ENCODE measurements at regions not wholly inside any gene's neighbourhood (a gene's known extent, or its start where the extent isn't known, plus 50 kb on each side); places are given as distances from the start of the nearest gene placed in this dataset.
"Not testable (repeated sequence)": the region's sequence is repeated elsewhere in the genome, so short reads cannot be mapped to it uniquely, and the experiment has no call there.

DNA sequence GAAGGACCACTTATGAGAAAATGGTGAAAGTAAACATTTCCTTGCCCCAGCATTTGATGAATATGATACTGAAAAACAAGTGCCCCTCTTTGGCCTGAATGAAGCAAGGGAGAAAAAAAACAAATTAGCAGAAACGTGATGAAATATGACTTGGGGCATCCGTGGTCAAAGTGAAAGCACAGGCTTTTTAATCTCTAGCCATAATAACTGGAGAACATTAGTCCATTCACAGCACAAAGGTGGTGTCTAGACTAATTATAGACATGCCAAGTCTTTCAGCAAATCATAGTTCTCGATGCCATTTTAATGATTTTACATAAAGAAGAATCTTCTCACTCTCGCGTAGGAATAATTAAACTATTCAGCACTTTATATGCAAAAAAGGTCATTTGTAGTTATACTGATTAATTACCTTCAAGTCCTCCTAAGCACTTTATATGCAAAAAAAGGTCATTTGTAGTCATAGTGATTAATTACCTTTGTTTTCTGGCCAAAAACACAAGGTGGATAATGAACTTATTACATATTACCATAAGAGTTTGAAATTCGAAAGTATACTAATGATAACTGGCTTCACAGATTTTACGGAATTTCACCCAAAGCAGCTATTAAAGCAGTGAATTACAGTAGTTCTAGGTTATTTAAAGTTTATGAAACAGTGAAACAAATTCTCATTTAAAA is 121.6 kb downstream of the ZNF22 start:
- DNase-seq = not testable (repeated sequence)

DNA sequence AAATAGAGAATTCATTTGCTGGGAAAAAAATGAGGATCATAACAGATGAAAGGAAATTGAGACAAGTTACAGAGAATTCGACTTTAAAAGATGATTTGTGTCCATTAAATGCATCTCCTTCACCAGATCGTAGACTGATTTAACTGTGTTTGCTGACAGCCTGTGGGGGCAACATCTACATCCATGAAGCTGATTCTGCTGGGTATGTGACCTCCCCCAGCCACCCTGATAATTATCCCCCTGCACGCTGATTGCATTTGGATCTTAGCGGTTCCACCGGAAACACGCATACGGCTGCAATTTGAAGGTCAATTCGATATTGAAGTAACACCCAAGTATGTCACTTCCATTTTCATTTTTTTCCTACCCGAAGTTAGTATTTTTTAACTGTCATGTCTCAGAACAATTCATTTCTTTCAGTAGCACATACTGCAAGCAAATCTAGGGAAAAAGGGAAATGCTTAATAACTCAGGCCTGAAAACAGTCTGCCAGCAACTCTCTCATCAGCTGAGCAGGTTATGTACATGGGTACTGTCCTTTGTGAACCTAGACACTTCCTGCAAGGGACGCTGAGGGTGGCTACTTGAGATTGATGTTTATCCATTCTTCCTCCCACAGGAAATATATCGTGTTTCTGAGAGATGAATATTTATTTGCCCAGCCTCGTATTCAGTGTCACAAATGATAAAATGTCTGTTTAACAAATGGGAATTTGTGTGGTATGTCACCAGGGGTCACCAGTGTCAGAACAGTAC is 134.9 kb downstream of the ZNF22 start:
- no peak for DNase-seq

DNA sequence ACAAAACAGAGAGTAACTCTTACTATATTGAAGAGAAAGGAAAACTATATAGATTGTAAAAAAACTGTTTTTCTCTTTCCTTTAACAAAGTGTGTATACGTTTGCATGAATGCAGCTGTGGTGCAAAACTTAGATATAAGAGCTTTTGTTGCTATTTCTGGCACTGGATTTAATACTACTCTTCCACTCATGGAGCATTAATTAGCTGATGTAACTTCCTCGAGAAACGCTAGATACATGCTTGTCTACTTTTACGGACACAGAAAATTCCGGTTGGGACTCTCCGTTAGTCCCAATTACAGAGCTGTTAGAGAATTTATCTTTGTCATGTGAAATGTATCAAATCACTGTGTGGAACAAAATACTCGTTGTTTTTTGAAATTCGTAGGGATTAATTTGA is 135.5 kb downstream of the ZNF22 start:
- DNase-seq = no peak

DNA sequence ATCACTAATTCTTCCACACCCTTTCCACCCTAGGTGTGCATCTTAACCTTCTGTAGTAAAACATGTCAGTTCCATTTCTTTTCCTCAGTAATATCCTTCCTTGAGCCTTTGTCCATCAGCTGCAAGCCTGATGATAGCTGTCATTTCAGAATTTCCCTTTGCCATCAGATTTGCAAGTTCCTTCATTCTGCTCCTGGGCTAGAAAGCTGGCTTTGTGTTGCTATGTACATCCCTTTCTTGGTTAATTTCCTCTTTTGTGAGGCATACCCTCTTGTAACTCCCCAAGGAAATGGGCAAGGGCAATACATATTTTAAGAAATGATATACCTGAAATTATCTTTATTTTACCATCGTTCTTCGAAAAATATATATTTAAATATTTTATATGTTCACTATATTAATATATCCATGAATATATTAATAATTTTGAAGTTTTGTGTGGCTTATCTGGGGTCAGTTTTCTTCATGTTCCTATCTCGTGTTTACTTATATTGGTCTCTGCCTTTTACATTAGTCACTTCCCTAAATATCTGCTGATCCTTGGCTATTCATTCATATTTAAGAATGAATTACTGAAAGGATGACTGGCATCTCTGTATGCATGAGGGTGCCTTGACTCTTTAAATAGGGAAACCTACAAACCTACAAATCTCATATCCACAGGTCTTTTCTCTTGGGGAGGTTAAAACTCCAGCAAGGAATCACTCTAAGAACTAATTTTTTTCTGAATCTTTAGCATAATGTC is 143.8 kb downstream of the ZNF22 start:
- DNase-seq = peak; percentile 80 to 89

DNA sequence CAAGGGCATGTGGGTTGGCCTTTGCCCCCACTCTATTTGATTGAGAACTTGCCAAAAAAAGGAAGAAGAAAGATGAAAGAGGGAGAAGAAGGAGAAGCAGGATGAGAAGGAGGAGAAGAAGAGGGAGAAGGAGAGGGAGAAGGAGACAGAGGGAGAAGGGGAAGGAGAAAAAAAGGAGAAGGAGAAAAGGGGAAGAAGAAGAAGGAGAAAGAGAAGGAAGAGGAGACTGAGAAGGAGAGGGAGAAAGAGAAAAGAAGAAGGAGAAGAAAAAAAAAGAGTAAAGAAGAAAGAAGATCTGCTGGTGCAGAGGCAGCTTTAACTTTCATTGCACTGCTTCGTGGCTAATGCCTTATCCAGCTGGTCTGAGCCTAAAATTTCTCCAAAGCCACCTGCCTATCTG is 144.4 kb downstream of the ZNF22 start:
- DNase-seq = not testable (repeated sequence)

DNA sequence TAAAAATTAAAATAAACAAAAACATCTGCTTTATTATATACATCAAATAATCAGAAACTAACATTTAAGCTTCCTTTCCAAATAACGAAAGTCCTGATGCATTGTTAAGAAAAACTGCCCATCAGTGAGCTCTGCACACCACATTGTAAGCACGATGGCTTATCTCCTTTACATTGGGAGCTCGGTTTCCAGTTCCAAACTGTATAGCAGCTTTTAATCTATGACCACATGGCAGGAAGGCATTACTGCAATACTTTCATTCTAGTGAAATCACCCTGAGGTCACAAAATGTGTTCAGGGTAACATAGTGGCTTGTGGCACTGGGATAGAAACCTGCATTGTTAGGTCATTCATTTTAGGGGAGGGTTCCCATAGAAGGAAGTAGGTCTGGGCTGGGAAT is 146.3 kb downstream of the ZNF22 start:
- no peak for DNase-seq

DNA sequence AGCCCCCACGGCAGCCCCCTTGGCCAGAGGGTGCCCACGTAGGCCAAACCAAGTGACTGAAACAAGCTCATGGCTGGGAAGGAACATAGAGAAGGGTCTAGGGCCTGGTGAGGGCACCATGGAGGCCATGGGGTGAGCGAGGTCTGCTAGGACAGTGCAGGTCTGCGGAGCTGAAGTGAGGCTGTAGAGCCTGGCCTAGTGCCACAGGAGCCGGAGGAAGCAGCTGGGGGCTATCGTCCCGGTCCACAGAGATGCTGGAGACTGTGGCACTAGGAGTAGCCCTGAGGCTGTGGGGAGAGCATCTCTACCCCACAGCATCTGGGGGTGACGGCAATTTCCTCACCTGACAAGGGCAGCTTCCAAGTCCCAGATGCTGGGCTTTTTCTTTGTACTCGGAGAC is 150.3 kb downstream of the ZNF22 start:
- no peak for DNase-seq

DNA sequence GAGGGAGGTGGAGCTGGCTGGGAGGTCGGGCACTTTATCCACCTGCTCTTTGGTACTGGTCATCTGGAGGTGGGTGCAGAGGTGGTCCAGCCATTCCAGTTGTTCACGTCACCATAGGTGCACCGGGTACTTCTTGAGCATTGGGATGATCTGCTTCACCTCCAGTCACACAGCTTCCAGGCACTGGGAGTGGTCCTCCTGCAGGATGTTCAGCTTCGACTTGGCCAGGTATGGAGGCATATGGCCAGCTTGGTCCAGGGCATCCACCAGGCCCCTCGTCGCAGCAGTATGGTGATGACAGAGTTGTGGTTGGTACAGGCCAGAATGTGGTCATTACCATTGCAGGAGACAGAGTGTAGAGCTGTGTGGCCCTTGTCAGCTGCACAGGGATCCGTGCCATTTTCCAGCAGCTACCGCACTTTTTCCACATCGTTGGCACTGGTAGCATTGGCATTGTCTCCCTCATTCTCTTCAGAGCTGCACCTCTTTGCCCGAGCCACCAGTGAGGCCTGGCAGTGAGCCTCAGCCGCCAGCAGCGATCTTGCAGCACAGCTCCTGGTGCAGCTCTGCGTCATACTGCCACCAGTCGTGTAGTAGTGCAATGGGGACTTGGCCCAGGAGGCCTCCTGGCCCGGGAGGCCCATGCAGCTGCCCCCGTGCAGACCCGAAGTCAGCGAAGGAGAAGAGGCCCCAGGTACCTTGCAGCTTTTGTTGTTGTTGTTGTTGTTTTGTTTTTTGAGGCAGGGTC is 150.9 kb downstream of the ZNF22 start:
- no peak for DNase-seq

DNA sequence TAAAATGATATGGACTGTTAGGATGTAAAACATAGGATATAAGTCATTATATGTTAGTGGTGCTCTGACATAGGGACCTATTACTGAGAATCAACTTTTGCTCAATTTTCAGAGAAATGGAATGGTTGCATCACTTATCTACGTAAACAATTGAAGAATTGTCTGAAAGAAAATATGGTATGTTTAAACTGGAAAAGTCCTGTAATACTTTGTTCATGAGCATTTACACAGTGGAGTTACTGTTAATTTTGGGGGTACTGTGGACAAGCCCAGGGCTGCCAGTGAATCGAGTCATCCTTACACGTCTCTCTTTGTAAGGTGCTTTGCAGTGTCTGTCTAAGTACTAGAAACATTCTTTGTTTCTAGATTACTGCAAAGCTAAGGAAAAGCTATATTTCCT is 152.0 kb downstream of the ZNF22 start:
- peak; percentile 13 to 83 for DNase-seq

DNA sequence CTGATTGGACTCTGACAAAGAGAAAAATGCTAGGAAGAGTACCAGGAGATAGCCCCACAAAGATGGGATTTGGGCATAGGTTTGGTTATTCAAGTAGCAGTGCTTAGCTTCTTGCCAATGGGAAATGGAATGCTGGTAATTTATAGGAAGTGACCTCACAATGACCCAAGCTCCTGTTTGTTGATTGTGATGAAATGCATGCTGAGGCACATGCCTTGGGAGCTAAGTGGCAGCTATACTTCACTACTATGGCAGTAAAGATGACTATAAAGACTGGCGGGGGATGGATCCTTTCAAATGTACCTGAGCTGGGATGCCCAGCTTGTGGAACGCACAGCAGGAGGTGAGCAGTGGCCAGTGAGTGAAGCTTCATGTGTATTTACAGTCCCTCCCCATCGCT is 153.8 kb downstream of the ZNF22 start:
- peak; percentile 9 to 20 for DNase-seq

DNA sequence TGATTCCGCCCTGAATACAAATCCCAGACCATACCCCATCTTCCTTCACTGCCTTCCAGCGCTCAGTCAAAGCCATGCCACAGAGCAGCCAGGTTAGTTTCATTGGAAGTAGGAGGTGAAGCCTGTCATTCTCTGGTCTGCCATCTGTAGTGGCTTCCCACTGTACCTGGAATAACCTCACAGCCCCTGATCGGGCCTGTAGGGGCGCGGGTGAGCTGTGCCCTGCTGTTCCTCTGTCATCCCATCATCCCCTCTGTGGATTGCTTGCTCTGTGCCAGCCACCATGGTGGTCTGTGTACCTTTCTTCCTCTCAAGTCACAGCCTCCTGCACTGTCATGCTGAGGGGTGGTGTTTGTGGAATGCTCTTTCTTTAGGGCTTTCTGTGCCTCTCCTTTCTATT is 155.1 kb downstream of the ZNF22 start:
- no peak for DNase-seq

DNA sequence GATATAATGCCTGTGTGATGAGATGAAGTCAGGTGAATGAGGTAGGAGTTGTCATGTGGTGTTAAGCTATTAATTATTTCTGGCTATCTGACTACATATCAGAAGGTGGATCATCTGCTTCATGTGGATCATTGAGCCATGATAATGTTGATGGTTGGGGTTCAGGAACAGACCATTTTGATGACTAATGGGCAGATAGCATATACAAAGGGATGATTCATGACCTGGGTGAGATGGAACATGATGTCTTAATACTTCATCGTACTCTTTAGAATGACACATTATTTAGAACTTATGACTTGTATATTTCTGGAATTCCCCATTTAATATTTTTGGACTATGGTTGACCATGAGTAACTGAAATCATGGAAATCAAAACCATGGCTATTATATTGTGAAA is 155.1 kb downstream of the OR13A1 start:
- DNase-seq = peak; percentile 70 to 91

DNA sequence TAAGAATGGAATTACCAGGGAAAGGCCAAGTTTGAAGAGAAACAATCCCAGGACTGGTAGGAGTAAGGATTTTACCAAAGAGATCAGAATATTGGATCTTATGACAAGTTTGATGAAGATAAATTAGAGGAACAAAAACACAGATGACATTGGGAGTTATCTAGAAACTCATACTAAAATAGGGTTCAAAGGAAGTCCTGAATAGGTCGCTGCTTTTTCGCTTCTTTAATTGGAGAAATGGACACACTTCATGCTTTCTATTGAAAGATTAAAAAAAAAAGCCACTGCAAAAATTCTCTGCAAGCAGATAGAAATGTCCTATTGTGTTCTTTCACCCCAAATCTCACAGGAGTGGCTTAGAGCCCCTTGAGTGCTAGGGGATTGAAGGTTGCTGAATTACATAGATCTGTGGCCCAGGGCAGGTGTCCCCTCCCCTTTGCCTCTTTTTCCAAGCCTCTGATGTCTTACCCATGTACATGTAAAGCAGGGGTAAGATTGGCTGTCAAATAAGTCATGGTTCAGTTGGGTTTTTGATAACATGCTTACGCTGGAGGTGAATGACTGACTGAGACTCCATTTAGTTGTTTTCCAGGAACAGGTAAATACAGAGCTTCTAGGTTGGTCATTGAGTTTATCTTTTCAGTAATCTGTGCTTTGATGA is 152.0 kb downstream of the OR13A1 start:
- DNase-seq = no peak

DNA sequence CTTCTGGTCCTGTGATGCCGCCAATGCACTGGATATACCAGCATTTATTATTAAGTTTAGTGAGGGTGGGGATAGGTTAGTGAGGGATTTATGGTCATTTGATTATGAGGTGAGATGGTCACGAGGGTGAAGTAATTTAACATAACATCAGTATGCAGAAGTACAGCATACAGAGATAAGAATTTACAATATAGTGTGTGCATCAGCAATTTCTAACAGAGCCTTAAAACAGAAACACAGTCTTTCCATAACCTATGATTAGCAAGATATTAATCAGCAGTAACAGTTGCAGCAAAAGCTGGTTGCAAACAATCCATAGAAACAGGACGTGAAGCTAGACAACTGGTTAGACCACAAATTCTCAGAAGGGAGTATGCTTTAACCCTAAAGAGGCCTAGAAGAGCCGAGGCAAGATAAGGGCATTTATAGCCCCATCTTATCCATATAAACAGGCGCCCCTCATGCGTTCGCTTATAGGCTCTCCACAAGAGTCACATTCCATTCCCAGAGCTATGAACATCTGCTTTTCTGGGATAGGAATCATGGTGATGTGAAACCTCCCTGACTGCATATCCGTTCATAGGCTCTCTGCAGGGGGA is 139.8 kb downstream of the OR13A1 start:
- DNase-seq = not testable (repeated sequence)

DNA sequence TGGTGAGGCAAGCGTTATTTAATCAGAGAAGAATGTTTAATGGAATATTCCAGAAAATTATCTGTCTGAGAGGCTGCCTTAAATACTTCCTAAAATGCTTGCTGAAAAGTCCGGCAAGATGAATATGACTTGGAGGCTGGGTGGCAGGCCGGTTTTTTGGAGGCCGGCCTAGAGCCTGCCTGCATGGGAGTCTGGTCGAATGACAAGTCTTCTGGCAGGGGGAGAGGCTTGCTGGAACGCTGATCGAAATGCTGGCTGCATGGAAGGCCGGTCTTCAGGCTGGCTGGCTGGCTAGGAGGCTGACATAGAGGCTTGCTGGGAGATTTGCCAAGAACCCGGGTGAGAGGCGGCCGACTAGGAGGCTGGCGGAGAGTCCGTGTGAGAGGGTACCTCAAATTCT is 135.7 kb downstream of the OR13A1 start:
- DNase-seq = no peak

DNA sequence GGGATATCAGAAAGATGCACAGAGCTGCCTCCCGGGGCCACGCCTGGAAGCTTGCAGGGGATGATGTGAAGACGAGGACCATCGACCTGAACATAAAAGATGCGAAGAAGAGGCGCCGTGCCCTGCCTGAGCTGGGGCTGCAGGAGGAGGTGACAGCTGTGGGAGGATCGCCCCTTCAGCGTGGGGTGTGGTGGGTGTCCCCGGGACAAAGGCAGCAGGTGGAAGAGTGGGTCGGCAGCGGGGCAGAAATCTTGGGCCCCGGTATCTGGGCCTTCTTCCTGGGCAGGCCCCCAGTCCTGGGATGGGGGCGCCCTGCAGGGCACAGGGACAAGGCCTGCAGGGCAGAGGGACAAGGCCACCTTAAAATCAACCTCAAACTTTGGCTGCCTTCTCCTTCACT is 134.9 kb downstream of the OR13A1 start:
- no peak for DNase-seq

DNA sequence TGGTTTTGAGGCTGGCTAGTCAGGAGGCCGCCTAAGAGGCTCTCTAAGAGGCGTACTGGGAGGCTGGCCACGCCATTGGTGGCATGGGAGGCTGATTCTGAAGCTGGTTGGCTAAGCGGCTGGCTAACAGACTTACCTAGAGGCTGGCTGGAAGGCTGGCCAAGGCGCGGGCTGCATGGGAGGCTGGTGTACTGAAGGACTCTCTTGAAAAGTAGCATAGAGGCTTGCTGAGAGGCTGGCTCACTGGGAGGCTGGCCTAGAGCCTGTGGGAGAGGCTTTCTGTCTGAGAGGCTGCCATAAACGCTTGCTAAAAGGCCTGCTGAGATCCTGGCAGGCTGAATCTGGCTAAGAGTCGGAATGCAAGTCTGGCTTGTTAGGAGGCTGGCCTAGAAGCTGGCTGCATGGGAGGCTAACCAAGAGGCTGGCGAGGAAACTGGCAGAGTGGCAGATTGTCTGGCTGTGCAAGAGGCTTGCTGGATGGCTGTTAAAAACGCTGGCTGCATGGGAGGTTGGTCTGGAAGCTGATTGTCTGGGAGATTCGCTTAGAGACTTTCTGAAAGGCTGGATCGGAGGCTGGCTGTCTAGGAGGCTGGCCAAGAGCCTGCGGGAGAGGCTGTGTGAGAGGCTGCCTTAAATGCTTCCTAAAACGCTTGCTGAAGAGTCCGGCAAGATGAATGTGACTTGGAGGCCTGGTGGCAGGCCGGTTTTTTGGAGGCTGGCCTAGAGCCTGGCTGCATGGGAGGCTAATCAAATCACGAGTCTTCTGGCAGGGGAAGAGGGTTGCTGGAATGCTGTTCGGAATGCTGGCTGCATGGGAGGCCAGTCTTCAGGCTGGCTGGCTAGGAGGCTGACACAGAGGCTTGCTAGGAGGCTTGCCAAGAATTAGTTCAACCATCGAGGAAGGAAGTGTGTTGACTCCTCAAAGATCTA is 134.2 kb downstream of the OR13A1 start:
- no peak for DNase-seq

DNA sequence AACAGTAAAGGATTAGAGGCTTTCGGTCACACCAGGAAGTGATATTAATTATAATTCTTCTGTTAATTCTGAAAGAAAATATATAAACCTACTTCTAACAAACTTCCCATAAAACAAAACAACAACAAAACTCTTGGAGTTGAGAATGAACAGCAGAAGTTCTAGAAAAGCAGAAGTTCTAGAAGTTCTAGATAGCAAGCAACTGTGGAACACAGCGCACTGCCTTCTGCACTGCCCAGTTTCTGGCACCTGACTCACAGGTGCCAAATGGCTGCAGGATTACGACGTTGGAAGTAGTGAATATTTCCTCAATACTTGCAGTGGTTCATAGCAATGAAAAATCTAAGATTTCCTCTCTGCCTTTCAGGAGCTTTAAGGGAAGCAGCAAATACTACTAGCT is 132.2 kb downstream of the OR13A1 start:
- DNase-seq = no peak

DNA sequence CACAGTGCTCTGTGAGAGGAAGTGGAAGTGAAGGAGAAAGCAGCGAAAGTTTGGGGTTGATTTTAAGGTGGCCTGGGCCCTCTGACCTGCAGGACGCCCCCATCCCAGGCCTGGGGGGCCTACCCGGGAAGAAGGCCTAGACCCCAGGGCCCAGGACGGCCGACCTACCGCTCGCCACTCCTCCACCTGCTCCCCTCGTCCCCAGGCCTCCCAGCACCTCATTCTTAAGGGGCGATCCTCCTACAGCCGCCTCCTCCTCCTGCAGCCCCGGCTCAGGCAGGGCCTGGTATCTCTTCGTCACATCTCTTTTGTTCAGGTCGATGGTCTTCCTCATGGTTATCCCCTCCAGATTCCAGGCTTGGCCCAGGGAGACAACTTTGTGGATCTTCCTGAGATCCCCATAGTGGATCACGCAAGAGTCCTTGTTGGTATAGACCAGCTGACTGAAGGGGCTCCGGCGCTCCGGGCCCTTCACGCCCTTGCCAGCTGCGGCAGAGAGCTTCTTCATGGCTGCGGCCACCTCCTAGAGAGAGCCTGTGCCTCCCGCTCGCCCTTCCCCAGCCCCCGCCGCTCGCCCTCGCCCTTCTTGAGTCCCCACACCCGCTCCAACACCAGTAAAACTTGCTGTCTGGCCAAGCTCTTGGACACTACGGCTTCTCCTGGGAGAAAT is 117.5 kb downstream of the OR13A1 start:
- DNase-seq = no peak

DNA sequence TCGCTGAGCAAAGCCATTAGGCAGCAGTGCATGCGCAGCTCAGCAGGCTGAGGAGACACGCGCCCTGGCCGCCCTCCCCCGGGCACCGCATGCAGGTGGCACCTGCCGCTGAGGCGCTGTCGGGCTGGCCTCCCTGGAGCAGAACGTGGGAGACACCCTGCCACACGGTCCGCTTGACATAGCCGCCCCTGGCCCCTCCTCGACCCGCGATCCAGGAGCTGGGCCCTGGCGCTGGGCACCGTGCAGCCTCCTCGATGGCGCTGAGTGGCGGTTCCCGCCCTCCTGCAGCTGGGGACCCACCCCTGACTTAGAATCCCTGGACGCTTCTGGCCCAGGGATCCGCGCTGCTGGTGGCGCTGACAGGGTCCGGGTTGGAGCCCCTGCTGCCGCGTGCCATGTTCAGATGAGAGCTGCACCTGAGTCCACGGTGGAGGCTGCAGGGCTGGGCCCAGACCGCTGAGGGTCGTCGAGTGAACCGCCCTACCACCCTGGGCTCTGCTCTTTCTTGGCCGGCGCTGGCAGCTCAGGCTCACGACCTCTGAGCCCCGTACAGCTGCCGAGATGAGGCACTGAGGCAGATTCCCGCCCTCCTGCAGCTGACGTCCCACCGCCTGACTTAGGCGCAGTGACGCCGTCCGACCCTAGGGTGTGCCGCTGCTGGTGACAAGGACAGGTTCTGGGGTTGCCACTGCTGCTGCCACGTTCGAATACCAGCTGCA is 116.8 kb downstream of the OR13A1 start:
- DNase-seq = no peak

Measured in inflammatory macrophage treated with lipopolysaccharide for 1 hour (primary cell).